Ishikawa (cell line): ENCODE measurements at regions not wholly inside any gene's neighbourhood (a gene's known extent, or its start where the extent isn't known, plus 50 kb on each side); places are given as distances from the start of the nearest gene placed in this dataset.

Experiments
- CEBPB ChIP-seq: IDR thresholded peaks from 2 replicates; pipeline ENCODE4 v1.6.1; 2012
- CREB1 ChIP-seq: IDR thresholded peaks from 2 replicates; pipeline ENCODE4 v1.6.1; 2012; ENCODE audit warnings: low read depth
- EP300 ChIP-seq: IDR thresholded peaks from 2 replicates; pipeline ENCODE4 v1.6.1; 2012; ENCODE audit warnings: borderline replicate concordance
- NFIC ChIP-seq: IDR thresholded peaks from 2 replicates; pipeline ENCODE4 v1.6.1; 2012
- RAD21 ChIP-seq: IDR thresholded peaks from 2 replicates; pipeline ENCODE4 v1.6.1; 2012; ENCODE audit warnings: low read depth
- REST ChIP-seq: IDR thresholded peaks from 2 replicates; pipeline ENCODE4 v1.6.1; 2012; ENCODE audit warnings: low read depth, mild to moderate bottlenecking
- TAF1 ChIP-seq: IDR thresholded peaks from 2 replicates; pipeline ENCODE4 v1.6.1; 2012; ENCODE audit warnings: low read depth, mild to moderate bottlenecking
- TCF12 ChIP-seq: IDR thresholded peaks from 2 replicates; pipeline ENCODE4 v1.6.1; 2012; ENCODE audit warnings: low read depth
- TEAD4 ChIP-seq: IDR thresholded peaks from 2 replicates; pipeline ENCODE4 v1.6.1; 2012
- YY1 ChIP-seq: IDR thresholded peaks from 2 replicates; pipeline ENCODE4 v1.6.1; 2012; ENCODE audit warnings: low read depth

- TF ChIP-seq TCF12 (no peak), RAD21 (no peak), REST (no peak), CREB1 (no peak), TAF1 (no peak), YY1 (no peak), EP300 (no peak), TEAD4 (no peak), NFIC (no peak), CEBPB (no peak)
Observed at GRCh38 chr18:69123421-69123820, 277.3 kb upstream of the DOK6 start.
